HepG2 (cell line): ENCODE measurements at regions not wholly inside any gene's neighbourhood (a gene's known extent, or its start where the extent isn't known, plus 50 kb on each side); places are given as distances from the start of the nearest gene placed in this dataset.

Source experiments
- ATAC-seq: fragments of 200-7000 bp; cut with Tn5 transposase; 3 replicates; pipeline ENCODE4 v1.9.1; 2020; ENCODE audit warnings: mild to moderate bottlenecking, moderate library complexity
- BruUV-seq: library from RNA; stranded (reverse); fragments of 400-500 nt; replicated peaks from 2 replicates; lab custom pipeline; 2021; lab: Mats Ljungman, UMichigan
- CTCF ChIA-PET: fragments of 300-600 bp; formaldehyde crosslinking; extraction: SDS; loops from one replicate; lab custom pipeline; 2021; ENCODE audit warnings: low total read pairs, inconsistent platforms, low intra/inter-chr PET ratio; lab: Yijun Ruan, JAX
- POLR2A ChIA-PET: fragments of 350-600 bp; sonication (Branson Sonifier 250); formaldehyde crosslinking; loops from one replicate; lab custom pipeline; 2020; ENCODE audit warnings: antibody characterized with exemption, inconsistent platforms; lab: Yijun Ruan, JAX
- DNase-seq: peaks from one replicate; pipeline ENCODE4 v3.0.0-alpha.2; 2015; ENCODE audit warnings: low spot score
- FAIRE-seq: peaks from 3 replicates; lab custom pipeline; 2011; peaks lifted over from hg19 to GRCh38; lab: Jason Lieb, UNC
- H2AFZ ChIP-seq: one replicate; pipeline ENCODE4 v1.6.1; 2011; ENCODE audit warnings: low read length, inconsistent platforms
- H3K27ac ChIP-seq: fragments of 300-600 bp; 3 replicates; pipeline ENCODE4 v1.8.0; 2011; ENCODE audit warnings: mixed run types, mild to moderate bottlenecking, mixed read lengths, low read length, inconsistent platforms; ENCODE audit not compliant: insufficient read depth; ENCODE audit errors: extremely low read length
- H3K27me3 ChIP-seq, 2 experiments: fragments of 200-600 bp in 1 of 2; 2 replicates in 1 of 2; 3 replicates in 1 of 2; pipeline versions ENCODE4 v1.6.0 to v1.8.0; 2011; ENCODE audit warnings: low read length in 2 of 2, mild to moderate bottlenecking in 2 of 2, moderate library complexity in 2 of 2, inconsistent platforms in 1 of 2; ENCODE audit not compliant: insufficient read depth in 2 of 2, control insufficient read depth in 1 of 2
- H3K36me3 ChIP-seq, 2 experiments: fragments of 200-600 bp in 1 of 2; replicated peaks in 1 of 2; 2 replicates in 1 of 2; 3 replicates in 1 of 2; pipeline versions ENCODE4 v1.5.1 to v1.8.0; 2011; ENCODE audit warnings: low read length in 2 of 2, inconsistent platforms in 1 of 2; ENCODE audit not compliant: insufficient read depth in 2 of 2, control insufficient read depth in 1 of 2
- H3K4me1 ChIP-seq: 2 replicates; pipeline ENCODE4 v1.5.1; 2012; ENCODE audit warnings: low read length, inconsistent platforms; ENCODE audit not compliant: insufficient read depth
- H3K4me2 ChIP-seq: 2 replicates; pipeline ENCODE4 v1.6.0; 2011; ENCODE audit warnings: low read depth, low read length, inconsistent platforms
- H3K4me3 ChIP-seq, 3 experiments: fragments of 200-600 bp in 1 of 3; sonication (generic), shearing (Covaris generic) in 1 of 3; replicated peaks in 1 of 3; 2 replicates each; pipeline ENCODE4 v1.5.1; 2011 to 2016; ENCODE audit warnings: low read length in 3 of 3, inconsistent platforms in 2 of 3, low read depth in 2 of 3, mild to moderate bottlenecking in 2 of 3, control low read depth in 1 of 3, mixed read lengths in 1 of 3; ENCODE audit not compliant: insufficient read depth in 1 of 3
- H3K79me2 ChIP-seq: one replicate; pipeline ENCODE4 v1.6.1; 2011; ENCODE audit warnings: low read length, inconsistent platforms; ENCODE audit not compliant: insufficient read depth
- H3K9ac ChIP-seq: 2 replicates; pipeline ENCODE4 v1.6.0; 2011; ENCODE audit warnings: mild to moderate bottlenecking, low read depth, low read length, inconsistent platforms; ENCODE audit not compliant: insufficient read depth
- H3K9me3 ChIP-seq: 2 replicates; pipeline ENCODE4 v1.5.1; 2012; ENCODE audit warnings: mild to moderate bottlenecking, low read length
- H4K20me1 ChIP-seq: 2 replicates; pipeline ENCODE4 v1.6.0; 2011; ENCODE audit warnings: inconsistent platforms, mild to moderate bottlenecking, low read length, moderate library complexity; ENCODE audit not compliant: insufficient read depth
- CBX2 ChIP-seq, 2 experiments: fragments of 200-600 bp in 1 of 2; sonication (generic); formaldehyde crosslinking in 1 of 2; IDR thresholded peaks; 2 replicates each; pipeline versions ENCODE4 v1.7.0 to v1.8.1; 2018 to 2022; ENCODE audit warnings: low read depth in 2 of 2, low read length in 1 of 2, mild to moderate bottlenecking in 1 of 2, missing genetic modification reagents in 1 of 2
- CEBPB ChIP-seq: IDR thresholded peaks from 2 replicates; pipeline ENCODE4 v1.6.1; 2011; ENCODE audit warnings: low read depth, low read length, improper control_type of control experiment, borderline replicate concordance
- ELF4 ChIP-seq: sonication (generic); formaldehyde crosslinking; IDR thresholded peaks from 2 replicates; pipeline ENCODE4 v1.5.0; 2020; ENCODE audit warnings: missing genetic modification reagents, mild to moderate bottlenecking, moderate library complexity, borderline replicate concordance
- HNRNPK ChIP-seq: fragments of 200-400 bp; formaldehyde crosslinking; IDR thresholded peaks from 2 replicates; pipeline ENCODE4 v1.6.1; 2018; ENCODE audit warnings: low read length, low read depth, moderate library complexity, mild to moderate bottlenecking; ENCODE audit not compliant: poor library complexity, severe bottlenecking
- HNRNPUL1 ChIP-seq: fragments of 200-400 bp; formaldehyde crosslinking; IDR thresholded peaks from 2 replicates; pipeline ENCODE4 v1.6.1; 2017; ENCODE audit warnings: low read depth, mild to moderate bottlenecking, low read length, moderate library complexity
- HOXA7 ChIP-seq: sonication (generic); formaldehyde crosslinking; IDR thresholded peaks from 2 replicates; pipeline ENCODE4 v1.8.1; 2022; ENCODE audit warnings: mild to moderate bottlenecking, missing genetic modification reagents, moderate library complexity
- NKX3-1 ChIP-seq: sonication (generic); formaldehyde crosslinking; IDR thresholded peaks from 2 replicates; pipeline ENCODE4 v1.5.0; 2020; ENCODE audit warnings: missing genetic modification reagents
- PRDM10 ChIP-seq: sonication (generic); formaldehyde crosslinking; IDR thresholded peaks from 2 replicates; pipeline ENCODE4 v1.4.0; 2020; ENCODE audit warnings: low read depth, missing genetic modification reagents
- PTBP1 ChIP-seq: fragments of 200-400 bp; formaldehyde crosslinking; IDR thresholded peaks from 2 replicates; pipeline ENCODE4 v1.6.1; 2018; ENCODE audit warnings: low read length, low read depth; ENCODE audit not compliant: poor library complexity, severe bottlenecking
- RELA ChIP-seq: sonication (generic); formaldehyde crosslinking; IDR thresholded peaks from 2 replicates; pipeline ENCODE4 v1.4.0; 2020; ENCODE audit warnings: missing genetic modification reagents
- TCF7L2 ChIP-seq: IDR thresholded peaks from 2 replicates; pipeline ENCODE4 v1.6.1; 2011; ENCODE audit warnings: mild to moderate bottlenecking, low read depth, low read length, moderate library complexity
- ZNF326 ChIP-seq: sonication (generic); formaldehyde crosslinking; IDR thresholded peaks from 2 replicates; pipeline ENCODE4 v1.4.0; 2020; ENCODE audit warnings: missing genetic modification reagents, borderline replicate concordance
- ZNF547 ChIP-seq: sonication (generic); formaldehyde crosslinking; IDR thresholded peaks from 2 replicates; pipeline ENCODE4 v1.5.1; 2020; ENCODE audit warnings: mild to moderate bottlenecking, missing genetic modification reagents
- ZNF766 ChIP-seq: sonication (generic); formaldehyde crosslinking; IDR thresholded peaks from 2 replicates; pipeline ENCODE4 v1.5.0; 2020; ENCODE audit warnings: missing genetic modification reagents, borderline replicate concordance
- ZNF883 ChIP-seq: sonication (generic); formaldehyde crosslinking; IDR thresholded peaks from 2 replicates; pipeline ENCODE4 v1.5.1; 2020; ENCODE audit warnings: mild to moderate bottlenecking, missing genetic modification reagents; ENCODE audit errors: not compliant biosample characterization
- WGBS: methylation state at CpG from one replicate; pipeline ENCODE4 v1.1.6; 2017; ENCODE audit warnings: low lambda C conversion rate; 5-methylcytosine and 5-hydroxymethylcytosine counted together
- in situ Hi-C: cut with HindIII; loops from 2 replicates; pipeline ENCODE4 v1.10.0; 2017; ENCODE audit warnings: low pct_unique_long_range_greater_than_20kb; ENCODE audit not compliant: extremely low pct_ligation_motif_present
- intact Hi-C: fragments of 100-400 bp; cut with micrococcal nuclease; formaldehyde crosslinking; loops from one replicate; pipeline ENCODE4 v1.10.0; 2022; ENCODE audit not compliant: unreplicated experiment
- TF ChIP-seq, protein P1 (sequence below), 2 experiments: sonication (generic) in 1 of 2; formaldehyde crosslinking in 1 of 2; IDR thresholded peaks; 2 replicates each; pipeline versions ENCODE4 v1.6.1 to v1.9.0; 2014 to 2022; ENCODE audit warnings: antibody characterized with exemption in 1 of 2, borderline replicate concordance in 1 of 2, inconsistent platforms in 1 of 2, low read depth in 1 of 2, missing genetic modification reagents in 1 of 2

GRCh38 chr13:103568314-103568713 is 502.1 kb upstream of the SLC10A2 start:
- CTCF ChIA-PET, result no interaction called here
- Histone ChIP-seq H2AFZ (no peak overlapping the region), H3K27ac (no peak overlapping the region), H3K27me3 (no peaks in the 10 kb centered on the region), H4K20me1 (no peaks in the 10 kb centered on the region), H3K36me3 (no peaks in the 10 kb centered on the region), H3K4me3 (no peak overlapping the region), H3K4me2 (no peak overlapping the region), H3K4me1 (no peaks in the 10 kb centered on the region), H3K9me3 (peaks cover 54% of the 10 kb centered on the region), H3K9ac (no peak overlapping the region), H3K79me2 (no peaks in the 10 kb centered on the region)
- in situ Hi-C loops (no loop called here), intact Hi-C loops (no loop called here)
- WGBS, result 3% methylated on average over 5 of the region's 5 CpGs
- no peak for FAIRE-seq
- no TSS peak for BruUV-seq
- ATAC-seq, result no peak
- DNase-seq, result no peak
- POLR2A ChIA-PET, result no interaction called here
- no peak for TF ChIP-seq ZNF766 (CRISPR knock-in tag)
- no peak for TF ChIP-seq TCF7L2
- TF ChIP-seq CEBPB, result no peak
- TF ChIP-seq HNRNPK, result no peak
- no peak for TF ChIP-seq ELF4 (CRISPR knock-in tag)
- TF ChIP-seq ZNF326 (CRISPR knock-in tag), result no peak
- no peak for TF ChIP-seq ZNF547 (CRISPR knock-in tag)
- TF ChIP-seq PTBP1, result no peak
- TF ChIP-seq NKX3-1 (CRISPR knock-in tag), result no peak
- no peak for TF ChIP-seq PRDM10
- no peak for TF ChIP-seq RELA (CRISPR knock-in tag)
- no peak for TF ChIP-seq HOXA7 (CRISPR knock-in tag)
- TF ChIP-seq, protein P1, sequence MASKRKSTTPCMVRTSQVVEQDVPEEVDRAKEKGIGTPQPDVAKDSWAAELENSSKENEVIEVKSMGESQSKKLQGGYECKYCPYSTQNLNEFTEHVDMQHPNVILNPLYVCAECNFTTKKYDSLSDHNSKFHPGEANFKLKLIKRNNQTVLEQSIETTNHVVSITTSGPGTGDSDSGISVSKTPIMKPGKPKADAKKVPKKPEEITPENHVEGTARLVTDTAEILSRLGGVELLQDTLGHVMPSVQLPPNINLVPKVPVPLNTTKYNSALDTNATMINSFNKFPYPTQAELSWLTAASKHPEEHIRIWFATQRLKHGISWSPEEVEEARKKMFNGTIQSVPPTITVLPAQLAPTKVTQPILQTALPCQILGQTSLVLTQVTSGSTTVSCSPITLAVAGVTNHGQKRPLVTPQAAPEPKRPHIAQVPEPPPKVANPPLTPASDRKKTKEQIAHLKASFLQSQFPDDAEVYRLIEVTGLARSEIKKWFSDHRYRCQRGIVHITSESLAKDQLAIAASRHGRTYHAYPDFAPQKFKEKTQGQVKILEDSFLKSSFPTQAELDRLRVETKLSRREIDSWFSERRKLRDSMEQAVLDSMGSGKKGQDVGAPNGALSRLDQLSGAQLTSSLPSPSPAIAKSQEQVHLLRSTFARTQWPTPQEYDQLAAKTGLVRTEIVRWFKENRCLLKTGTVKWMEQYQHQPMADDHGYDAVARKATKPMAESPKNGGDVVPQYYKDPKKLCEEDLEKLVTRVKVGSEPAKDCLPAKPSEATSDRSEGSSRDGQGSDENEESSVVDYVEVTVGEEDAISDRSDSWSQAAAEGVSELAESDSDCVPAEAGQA (IDR thresholded peaks at IDR 0.05; ENCODE audit: low read depth), result no peak
- TF ChIP-seq, protein P1 (CRISPR knock-in tag; IDR thresholded peaks at IDR 0.05; ENCODE audit: borderline replicate concordance), result no peak
- no peak for TF ChIP-seq ZNF883 (CRISPR knock-in tag)
- TF ChIP-seq HNRNPUL1, result no peak
- no peak for TF ChIP-seq CBX2 (IDR thresholded peaks at IDR 0.05; ENCODE audit: low read depth, low read length)
- no peak for TF ChIP-seq CBX2 (CRISPR knock-in tag; IDR thresholded peaks at IDR 0.05; ENCODE audit: low read depth)
